Adrenal gland (tissue), 5 donors: ENCODE measurements at regions not wholly inside any gene's neighbourhood (a gene's known extent, or its start where the extent isn't known, plus 50 kb on each side); places are given as distances from the start of the nearest gene placed in this dataset.
"Not testable (repeated sequence)": the region's sequence is repeated elsewhere in the genome, so short reads cannot be mapped to it uniquely, and the experiment has no call there.

Experiments used
- POLR2A ChIP-seq, 2 donors: fragments of 450-650 bp; IDR thresholded peaks; one replicate each; pipeline ENCODE4 v1.6.1; 2017; ENCODE audit warnings: antibody characterized with exemption in 2 of 2, mild to moderate bottlenecking in 2 of 2, moderate library complexity in 1 of 2
- TF ChIP-seq, protein P1 (sequence below), 6 experiments: fragments of 450-650 bp in 4 of 6; fragments of 200-600 bp in 2 of 6; sonication (generic) in 1 of 6; IDR thresholded peaks; 1 replicate in 5 of 6; 2 replicates in 1 of 6; pipeline versions ENCODE4 v1.5.1 to v1.8.0; 2016 to 2021; ENCODE audit warnings: antibody characterized with exemption in 6 of 6, mild to moderate bottlenecking in 2 of 6, moderate library complexity in 1 of 6
- donor health status: DM: no; HTN: no; CAD: no.

DNA sequence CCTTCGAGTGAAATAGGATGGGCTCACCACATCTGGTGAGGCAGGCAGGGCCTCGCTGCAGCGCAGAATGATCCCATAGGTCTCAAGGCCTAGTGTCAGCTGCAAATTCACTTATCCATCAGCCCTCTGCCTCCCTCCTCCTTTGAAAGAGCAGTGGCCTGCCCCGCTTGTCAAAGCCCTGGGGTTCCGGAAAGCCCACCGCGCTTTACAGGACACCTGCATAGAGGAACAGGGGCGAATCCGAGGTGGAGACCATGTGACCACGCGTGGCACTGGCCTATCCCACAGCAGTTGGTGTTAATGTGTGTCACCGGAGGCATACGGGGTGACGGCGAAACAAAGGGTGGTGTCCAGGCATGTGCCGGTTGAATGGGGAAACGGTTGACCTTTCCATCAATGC is 104.7 kb upstream of the FOXD4L5 start:
- TF ChIP-seq, protein P1, sequence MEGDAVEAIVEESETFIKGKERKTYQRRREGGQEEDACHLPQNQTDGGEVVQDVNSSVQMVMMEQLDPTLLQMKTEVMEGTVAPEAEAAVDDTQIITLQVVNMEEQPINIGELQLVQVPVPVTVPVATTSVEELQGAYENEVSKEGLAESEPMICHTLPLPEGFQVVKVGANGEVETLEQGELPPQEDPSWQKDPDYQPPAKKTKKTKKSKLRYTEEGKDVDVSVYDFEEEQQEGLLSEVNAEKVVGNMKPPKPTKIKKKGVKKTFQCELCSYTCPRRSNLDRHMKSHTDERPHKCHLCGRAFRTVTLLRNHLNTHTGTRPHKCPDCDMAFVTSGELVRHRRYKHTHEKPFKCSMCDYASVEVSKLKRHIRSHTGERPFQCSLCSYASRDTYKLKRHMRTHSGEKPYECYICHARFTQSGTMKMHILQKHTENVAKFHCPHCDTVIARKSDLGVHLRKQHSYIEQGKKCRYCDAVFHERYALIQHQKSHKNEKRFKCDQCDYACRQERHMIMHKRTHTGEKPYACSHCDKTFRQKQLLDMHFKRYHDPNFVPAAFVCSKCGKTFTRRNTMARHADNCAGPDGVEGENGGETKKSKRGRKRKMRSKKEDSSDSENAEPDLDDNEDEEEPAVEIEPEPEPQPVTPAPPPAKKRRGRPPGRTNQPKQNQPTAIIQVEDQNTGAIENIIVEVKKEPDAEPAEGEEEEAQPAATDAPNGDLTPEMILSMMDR (IDR thresholded peaks at IDR 0.05): not testable (repeated sequence)
- TF ChIP-seq POLR2A (IDR thresholded peaks at IDR 0.05): not testable (repeated sequence)
